MM.1S (cell line): ENCODE measurements at regions not wholly inside any gene's neighbourhood (a gene's known extent, or its start where the extent isn't known, plus 50 kb on each side); places are given as distances from the start of the nearest gene placed in this dataset.
"Not testable (repeated sequence)": the region's sequence is repeated elsewhere in the genome, so short reads cannot be mapped to it uniquely, and the experiment has no call there.

Experiments used
- CTCF ChIP-seq: fragments of 300-600 bp; sonication (generic); IDR thresholded peaks from 2 replicates; pipeline ENCODE4 v1.5.1; 2016; ENCODE audit warnings: antibody characterized with exemption, low read length, mixed read lengths
- EZH2 ChIP-seq: fragments of 300-600 bp; sonication (generic); optimal IDR thresholded peaks from 2 replicates; pipeline ENCODE3; 2017; ENCODE audit warnings: low read depth, mild to moderate bottlenecking, antibody characterized with exemption, low read length, mixed read lengths
- EZH2phosphoT487 ChIP-seq: fragments of 300-600 bp; sonication (generic); IDR thresholded peaks from 2 replicates; pipeline ENCODE4 v1.6.1; 2018; ENCODE audit warnings: antibody characterized with exemption, low read length

GRCh38 chr16:32084656-32085401 is 168.3 kb upstream of the TP53TG3D start:
- TF ChIP-seq CTCF, EZH2, EZH2phosphoT487: not testable (repeated sequence)
